HepG2 (cell line): ENCODE measurements at regions not wholly inside any gene's neighbourhood (a gene's known extent, or its start where the extent isn't known, plus 50 kb on each side); places are given as distances from the start of the nearest gene placed in this dataset.

Source experiments
- ATAC-seq: fragments of 200-7000 bp; cut with Tn5 transposase; 3 replicates; pipeline ENCODE4 v1.9.1; 2020; ENCODE audit warnings: mild to moderate bottlenecking, moderate library complexity
- BruUV-seq: library from RNA; stranded (reverse); fragments of 400-500 nt; replicated peaks from 2 replicates; lab custom pipeline; 2021; lab: Mats Ljungman, UMichigan
- CTCF ChIA-PET: fragments of 300-600 bp; formaldehyde crosslinking; extraction: SDS; loops from one replicate; lab custom pipeline; 2021; ENCODE audit warnings: low total read pairs, inconsistent platforms, low intra/inter-chr PET ratio; lab: Yijun Ruan, JAX
- POLR2A ChIA-PET: fragments of 350-600 bp; sonication (Branson Sonifier 250); formaldehyde crosslinking; loops from one replicate; lab custom pipeline; 2020; ENCODE audit warnings: antibody characterized with exemption, inconsistent platforms; lab: Yijun Ruan, JAX
- DNase-seq: peaks from one replicate; pipeline ENCODE4 v3.0.0-alpha.2; 2015; ENCODE audit warnings: low spot score
- FAIRE-seq: peaks from 3 replicates; lab custom pipeline; 2011; peaks lifted over from hg19 to GRCh38; lab: Jason Lieb, UNC
- H2AFZ ChIP-seq: one replicate; pipeline ENCODE4 v1.6.1; 2011; ENCODE audit warnings: low read length, inconsistent platforms
- H3K27ac ChIP-seq: fragments of 300-600 bp; 3 replicates; pipeline ENCODE4 v1.8.0; 2011; ENCODE audit warnings: mixed run types, mild to moderate bottlenecking, mixed read lengths, low read length, inconsistent platforms; ENCODE audit not compliant: insufficient read depth; ENCODE audit errors: extremely low read length
- H3K27me3 ChIP-seq, 2 experiments: fragments of 200-600 bp in 1 of 2; 2 replicates in 1 of 2; 3 replicates in 1 of 2; pipeline versions ENCODE4 v1.6.0 to v1.8.0; 2011; ENCODE audit warnings: low read length in 2 of 2, mild to moderate bottlenecking in 2 of 2, moderate library complexity in 2 of 2, inconsistent platforms in 1 of 2; ENCODE audit not compliant: insufficient read depth in 2 of 2, control insufficient read depth in 1 of 2
- H3K36me3 ChIP-seq, 2 experiments: fragments of 200-600 bp in 1 of 2; replicated peaks in 1 of 2; 2 replicates in 1 of 2; 3 replicates in 1 of 2; pipeline versions ENCODE4 v1.5.1 to v1.8.0; 2011; ENCODE audit warnings: low read length in 2 of 2, inconsistent platforms in 1 of 2; ENCODE audit not compliant: insufficient read depth in 2 of 2, control insufficient read depth in 1 of 2
- H3K4me1 ChIP-seq: 2 replicates; pipeline ENCODE4 v1.5.1; 2012; ENCODE audit warnings: low read length, inconsistent platforms; ENCODE audit not compliant: insufficient read depth
- H3K4me2 ChIP-seq: 2 replicates; pipeline ENCODE4 v1.6.0; 2011; ENCODE audit warnings: low read depth, low read length, inconsistent platforms
- H3K4me3 ChIP-seq, 3 experiments: fragments of 200-600 bp in 1 of 3; sonication (generic), shearing (Covaris generic) in 1 of 3; replicated peaks in 1 of 3; 2 replicates each; pipeline ENCODE4 v1.5.1; 2011 to 2016; ENCODE audit warnings: low read length in 3 of 3, inconsistent platforms in 2 of 3, low read depth in 2 of 3, mild to moderate bottlenecking in 2 of 3, control low read depth in 1 of 3, mixed read lengths in 1 of 3; ENCODE audit not compliant: insufficient read depth in 1 of 3
- H3K79me2 ChIP-seq: one replicate; pipeline ENCODE4 v1.6.1; 2011; ENCODE audit warnings: low read length, inconsistent platforms; ENCODE audit not compliant: insufficient read depth
- H3K9ac ChIP-seq: 2 replicates; pipeline ENCODE4 v1.6.0; 2011; ENCODE audit warnings: mild to moderate bottlenecking, low read depth, low read length, inconsistent platforms; ENCODE audit not compliant: insufficient read depth
- H3K9me3 ChIP-seq: 2 replicates; pipeline ENCODE4 v1.5.1; 2012; ENCODE audit warnings: mild to moderate bottlenecking, low read length
- H4K20me1 ChIP-seq: 2 replicates; pipeline ENCODE4 v1.6.0; 2011; ENCODE audit warnings: inconsistent platforms, mild to moderate bottlenecking, low read length, moderate library complexity; ENCODE audit not compliant: insufficient read depth
- PAWR ChIP-seq: sonication (generic); formaldehyde crosslinking; IDR thresholded peaks from 2 replicates; pipeline ENCODE4 v1.4.0; 2020; ENCODE audit warnings: missing genetic modification reagents, mild to moderate bottlenecking, borderline replicate concordance
- RBM22 ChIP-seq: fragments of 200-400 bp; formaldehyde crosslinking; optimal IDR thresholded peaks from 2 replicates; pipeline ENCODE3; 2017; ENCODE audit warnings: mild to moderate bottlenecking, low read length, moderate library complexity
- RFXANK ChIP-seq: IDR thresholded peaks from 2 replicates; pipeline ENCODE4 v1.6.1; 2016
- TBL1XR1 ChIP-seq: fragments of 150-350 bp; IDR thresholded peaks from 2 replicates; pipeline ENCODE4 v1.6.1; 2014; ENCODE audit warnings: borderline replicate concordance, low read length; ENCODE audit not compliant: partially characterized antibody
- ZNF530 ChIP-seq: sonication (generic); formaldehyde crosslinking; IDR thresholded peaks from 2 replicates; pipeline ENCODE4 v1.5.0; 2020; ENCODE audit warnings: low read depth, mild to moderate bottlenecking, missing genetic modification reagents
- ZNF572 ChIP-seq: sonication (generic); formaldehyde crosslinking; IDR thresholded peaks from 2 replicates; pipeline ENCODE4 v1.5.1; 2020; ENCODE audit warnings: mild to moderate bottlenecking, missing genetic modification reagents
- WGBS: methylation state at CpG from one replicate; pipeline ENCODE4 v1.1.6; 2017; ENCODE audit warnings: low lambda C conversion rate; 5-methylcytosine and 5-hydroxymethylcytosine counted together
- in situ Hi-C: cut with HindIII; loops from 2 replicates; pipeline ENCODE4 v1.10.0; 2017; ENCODE audit warnings: low pct_unique_long_range_greater_than_20kb; ENCODE audit not compliant: extremely low pct_ligation_motif_present
- intact Hi-C: fragments of 100-400 bp; cut with micrococcal nuclease; formaldehyde crosslinking; loops from one replicate; pipeline ENCODE4 v1.10.0; 2022; ENCODE audit not compliant: unreplicated experiment

DNA sequence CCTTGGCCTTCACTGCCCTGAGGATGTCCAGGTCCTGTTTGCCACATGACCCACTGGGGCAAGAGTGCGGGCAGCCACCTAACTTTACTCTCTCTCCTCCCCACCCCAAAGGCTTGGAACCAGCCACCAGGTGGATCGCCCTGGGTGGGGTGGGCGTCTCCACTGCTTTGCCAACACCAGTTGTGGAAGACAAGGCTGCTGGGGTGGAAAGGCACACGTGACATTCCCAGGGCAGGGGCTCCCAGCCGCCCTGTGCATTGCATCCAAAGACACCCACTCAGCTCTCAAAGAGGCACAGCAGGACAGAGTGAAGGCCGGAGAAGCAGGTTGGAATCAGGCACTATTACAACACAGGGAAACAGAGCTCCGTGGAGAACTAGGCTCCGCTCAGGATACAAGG lies 162.2 kb downstream of the OLFM1 start:
- DNase-seq (no peak), FAIRE-seq (no peak), ATAC-seq (no peak)
- in situ Hi-C loops: no loop called here
- CTCF ChIA-PET: no interaction called here
- no peak for TF ChIP-seq RBM22
- Histone ChIP-seq H3K4me3 (no peak overlapping the region), H3K27me3 (peaks cover 9 to 84% of the 10 kb centered on the region in 2 experiments; a peak in 3 of 5 replicates), H3K79me2 (no peaks in the 10 kb centered on the region), H3K9me3 (no peaks in the 10 kb centered on the region), H4K20me1 (no peaks in the 10 kb centered on the region), H3K27ac (no peak overlapping the region), H3K4me2 (no peak overlapping the region), H3K4me1 (no peaks in the 10 kb centered on the region), H3K9ac (no peak overlapping the region), H2AFZ (no peak overlapping the region), H3K36me3 (no peaks in the 10 kb centered on the region)
- WGBS: 31% methylated on average over 5 of the region's 8 CpGs
- BruUV-seq: no TSS peak
- intact Hi-C loops: no loop called here
- POLR2A ChIA-PET: no interaction called here

DNA sequence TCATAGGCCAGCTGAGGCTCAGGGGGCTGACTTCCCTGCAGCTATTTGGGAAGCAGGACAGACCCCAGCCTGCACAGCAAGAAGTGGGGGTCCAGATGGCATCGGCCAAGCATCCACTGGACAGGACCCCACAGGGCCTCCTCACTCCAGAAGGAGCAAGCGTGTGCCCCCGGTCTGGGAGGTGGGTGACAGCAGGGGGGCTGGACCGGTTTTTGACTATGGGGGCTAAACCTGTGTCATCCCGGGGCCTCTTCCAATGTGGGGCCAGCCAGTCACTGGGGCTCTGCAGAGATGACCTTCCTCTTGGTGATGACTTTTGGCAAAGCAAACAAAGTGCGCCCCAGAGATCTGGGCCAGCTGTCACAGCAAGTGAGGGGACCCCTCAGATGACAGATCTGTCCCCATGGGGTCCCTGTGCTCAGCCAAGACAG lies 163.9 kb downstream of the OLFM1 start:
- no peak for ATAC-seq
- in situ Hi-C loops: no loop called here
- H3K36me3 ChIP-seq: no peaks in the 10 kb centered on the region
- H4K20me1 ChIP-seq: no peaks in the 10 kb centered on the region
- H3K4me2 ChIP-seq: no peak overlapping the region
- WGBS: 0% methylated on average over 4 of the region's 6 CpGs
- H3K9ac ChIP-seq: no peak overlapping the region
- intact Hi-C loops: no loop called here
- H3K79me2 ChIP-seq: no peaks in the 10 kb centered on the region
- no peak for DNase-seq
- ChIA-PET CTCF (no interaction called here), POLR2A (no interaction called here)
- no peak for FAIRE-seq
- H3K27ac ChIP-seq: no peak overlapping the region
- no peak overlapping the region for H2AFZ ChIP-seq
- no TSS peak for BruUV-seq
- no peaks in the 10 kb centered on the region for H3K9me3 ChIP-seq
- no peak overlapping the region for H3K4me3 ChIP-seq
- H3K4me1 ChIP-seq: no peaks in the 10 kb centered on the region
- TF ChIP-seq ZNF530 (CRISPR knock-in tag): no peak
- no peak for TF ChIP-seq TBL1XR1
- no peak for TF ChIP-seq RFXANK (CRISPR knock-in tag)
- no peak for TF ChIP-seq PAWR
- TF ChIP-seq ZNF572: no peak
- H3K27me3 ChIP-seq: peaks cover 8 to 79% of the 10 kb centered on the region in 2 experiments; a peak in 3 of 5 replicates
